Neural progenitor cell (in vitro differentiated cells): ENCODE measurements at regions not wholly inside any gene's neighbourhood (a gene's known extent, or its start where the extent isn't known, plus 50 kb on each side); places are given as distances from the start of the nearest gene placed in this dataset.

ENCODE experiments used
- DNase-seq: peaks from one replicate; pipeline ENCODE4 v3.0.0-alpha.2; 2016; ENCODE audit warnings: low spot score
- H2AFZ ChIP-seq: fragments of 200-600 bp; sonication (generic); replicated peaks from 2 replicates; pipeline ENCODE4 v1.6.1; 2016; ENCODE audit warnings: antibody characterized with exemption
- H3F3A ChIP-seq: fragments of 200-600 bp; sonication (generic); 2 replicates; pipeline ENCODE4 v1.6.1; 2016; ENCODE audit warnings: antibody characterized with exemption, low read depth
- H3K27ac ChIP-seq: fragments of 200-600 bp; sonication (generic); 2 replicates; pipeline ENCODE4 v1.5.1; 2016; ENCODE audit warnings: mild to moderate bottlenecking
- H3K27me3 ChIP-seq: fragments of 200-600 bp; sonication (generic); 2 replicates; pipeline ENCODE4 v1.6.1; 2016; ENCODE audit warnings: mild to moderate bottlenecking, moderate library complexity
- H3K36me3 ChIP-seq: fragments of 200-600 bp; sonication (generic); 2 replicates; pipeline ENCODE4 v1.5.1; 2016
- H3K4me1 ChIP-seq: fragments of 200-600 bp; sonication (generic); 2 replicates; pipeline ENCODE4 v1.6.1; 2016; ENCODE audit warnings: mixed run types
- H3K4me2 ChIP-seq: fragments of 200-600 bp; sonication (generic); 2 replicates; pipeline ENCODE4 v1.6.1; 2016
- H3K4me3 ChIP-seq: fragments of 200-600 bp; sonication (generic); 2 replicates; pipeline ENCODE4 v1.5.1; 2016
- H3K79me2 ChIP-seq: fragments of 200-600 bp; sonication (generic); 2 replicates; pipeline ENCODE4 v1.6.1; 2016; ENCODE audit warnings: low read depth
- H3K9ac ChIP-seq: fragments of 200-600 bp; sonication (generic); 2 replicates; pipeline ENCODE4 v1.6.1; 2016
- H3K9me3 ChIP-seq: fragments of 200-600 bp; sonication (generic); 2 replicates; pipeline ENCODE4 v1.5.1; 2016; ENCODE audit warnings: low read depth
- H4K20me1 ChIP-seq: fragments of 200-600 bp; sonication (generic); 2 replicates; pipeline ENCODE4 v1.6.1; 2016; ENCODE audit warnings: low read depth
- H3K27ac Mint-ChIP-seq: 3 replicates; pipeline ENCODE4 v1.8.0; 2021; ENCODE audit warnings: mixed read lengths
- H3K27me3 Mint-ChIP-seq: 2 replicates; pipeline ENCODE4 v1.8.0; 2022; ENCODE audit warnings: low read depth, mild to moderate bottlenecking, inconsistent platforms, moderate library complexity, mixed read lengths; ENCODE audit not compliant: insufficient read depth
- H3K36me3 Mint-ChIP-seq: 3 replicates; pipeline ENCODE4 v1.8.0; 2021; ENCODE audit warnings: mixed read lengths
- H3K4me1 Mint-ChIP-seq: 3 replicates; pipeline ENCODE4 v1.8.0; 2021; ENCODE audit warnings: mixed read lengths
- H3K4me3 Mint-ChIP-seq: 3 replicates; pipeline ENCODE4 v1.8.0; 2021; ENCODE audit warnings: mild to moderate bottlenecking, moderate library complexity, mixed read lengths
- H3K9me3 Mint-ChIP-seq: 3 replicates; pipeline ENCODE4 v1.8.0; 2020; ENCODE audit warnings: mixed read lengths
- CTCF ChIP-seq: fragments of 200-600 bp; sonication (generic); IDR thresholded peaks from 2 replicates; pipeline ENCODE4 v1.5.1; 2017; ENCODE audit warnings: antibody characterized with exemption, mild to moderate bottlenecking
- EZH2 ChIP-seq: fragments of 200-600 bp; sonication (generic); IDR thresholded peaks from 2 replicates; pipeline ENCODE4 v1.6.1; 2017; ENCODE audit warnings: antibody characterized with exemption, mild to moderate bottlenecking, moderate library complexity
- EZH2phosphoT487 ChIP-seq: fragments of 200-600 bp; sonication (generic); IDR thresholded peaks from 2 replicates; pipeline ENCODE4 v1.6.1; 2017; ENCODE audit warnings: antibody characterized with exemption

GRCh38 chr19:28727480-28728159, 485.3 kb downstream of the UQCRFS1 start:
- peak; percentile 41 for TF ChIP-seq CTCF
- TF ChIP-seq EZH2phosphoT487: no peak
- no peaks in the 10 kb centered on the region for H3F3A ChIP-seq
- Mint-ChIP-seq H3K4me3 (no peak overlapping the region), H3K9me3 (peaks cover 6% of the 10 kb centered on the region), H3K36me3 (no peaks in the 10 kb centered on the region), H3K27ac (no peak overlapping the region), H3K27me3 (peaks cover 4% of the 10 kb centered on the region), H3K4me1 (peaks cover 3% of the 10 kb centered on the region)
- no peaks in the 10 kb centered on the region for H3K36me3 ChIP-seq
- no peaks in the 10 kb centered on the region for H3K79me2 ChIP-seq
- H3K9me3 ChIP-seq: no peaks in the 10 kb centered on the region
- peak overlapping the region; percentile 28 for H3K4me3 ChIP-seq
- H3K9ac ChIP-seq: no peak overlapping the region
- H3K27me3 ChIP-seq: peaks cover 22% of the 10 kb centered on the region
- no peak overlapping the region for H3K27ac ChIP-seq
- peak; percentile 43 for DNase-seq
- H2AFZ ChIP-seq: no peak overlapping the region
- H3K4me1 ChIP-seq: no peaks in the 10 kb centered on the region
- H4K20me1 ChIP-seq: no peaks in the 10 kb centered on the region
- H3K4me2 ChIP-seq: peak overlapping the region; percentile 35

GRCh38 chr19:28726533-28727479, 486.1 kb downstream of the UQCRFS1 start:
- Histone ChIP-seq H3K4me3 (peak overlapping the region; percentile 28), H3K27ac (no peak overlapping the region), H3K36me3 (no peaks in the 10 kb centered on the region), H3K9me3 (no peaks in the 10 kb centered on the region), H3K4me1 (no peaks in the 10 kb centered on the region), H3K79me2 (no peaks in the 10 kb centered on the region), H2AFZ (no peak overlapping the region), H3K9ac (no peak overlapping the region), H3K4me2 (peak overlapping the region; percentile 35), H3F3A (no peaks in the 10 kb centered on the region), H4K20me1 (no peaks in the 10 kb centered on the region), H3K27me3 (peaks cover 22% of the 10 kb centered on the region)
- no peaks in the 10 kb centered on the region for H3K36me3 Mint-ChIP-seq
- DNase-seq: no peak
- H3K27ac Mint-ChIP-seq: no peak overlapping the region
- no peak overlapping the region for H3K4me3 Mint-ChIP-seq
- TF ChIP-seq CTCF (no peak), EZH2phosphoT487 (no peak), EZH2 (no peak)
- peaks cover 6% of the 10 kb centered on the region for H3K9me3 Mint-ChIP-seq
- H3K27me3 Mint-ChIP-seq: peaks cover 4% of the 10 kb centered on the region
- H3K4me1 Mint-ChIP-seq: peaks cover 3% of the 10 kb centered on the region

GRCh38 chr19:28718909-28719308, 494.0 kb downstream of the UQCRFS1 start:
- Histone ChIP-seq H3K27me3 (no peaks in the 10 kb centered on the region), H3K4me3 (no peak overlapping the region), H3K27ac (no peak overlapping the region), H2AFZ (no peak overlapping the region), H3K9me3 (no peaks in the 10 kb centered on the region), H3K36me3 (no peaks in the 10 kb centered on the region), H3K4me2 (no peak overlapping the region), H3K9ac (no peak overlapping the region), H3K4me1 (no peaks in the 10 kb centered on the region), H3K79me2 (no peaks in the 10 kb centered on the region), H4K20me1 (no peaks in the 10 kb centered on the region), H3F3A (no peaks in the 10 kb centered on the region)
- Mint-ChIP-seq H3K9me3 (peaks cover 2% of the 10 kb centered on the region), H3K4me1 (peaks cover 3% of the 10 kb centered on the region), H3K27me3 (peaks cover 2% of the 10 kb centered on the region), H3K36me3 (no peaks in the 10 kb centered on the region), H3K4me3 (no peak overlapping the region), H3K27ac (no peak overlapping the region)
- DNase-seq: no peak
- no peak for TF ChIP-seq CTCF
- no peak for TF ChIP-seq EZH2
- no peak for TF ChIP-seq EZH2phosphoT487
